ENCODE measurements at regions not wholly inside any gene's neighbourhood (a gene's known extent, or its start where the extent isn't known, plus 50 kb on each side); places are given as distances from the start of the nearest gene placed in this dataset.

GRCh38 chr2:203806761-203807160 lies 60.8 kb upstream of the CTLA4 start:
- Histone ChIP-seq H2BK12ac (ENCODE audit: low read depth, low read length) (no peak overlapping the region), H3K56ac (replicated peaks; ENCODE audit: insufficient read length, low read depth, low read length) (no peak overlapping the region), H2AK5ac (ENCODE audit: low read depth, low read length) (no peak overlapping the region), H3K23ac (ENCODE audit: insufficient read length) (no peak overlapping the region), H3K9ac (replicated peaks in 1 of 4; ENCODE audit: extremely low read depth in 1 of 4, low read depth in 3 of 4, low read length in 3 of 4) (no peak overlapping the region), H3K36me3 (ENCODE audit: control insufficient read depth in 2 of 4, insufficient read depth in 4 of 4, low read length in 3 of 4) (no peaks in the 10 kb centered on the region), H3K4me2 (ENCODE audit: insufficient read depth in 1 of 2, low read depth in 2 of 2, low read length in 2 of 2) (no peak overlapping the region), H3K27ac (ENCODE audit: low read depth, low read length) (no peak overlapping the region), H3K9me3 (ENCODE audit: insufficient read depth in 2 of 2, low read depth in 1 of 2, low read length in 1 of 2) (no peaks in the 10 kb centered on the region), H3K27me3 (replicated peaks in 1 of 4; ENCODE audit: control insufficient read depth in 3 of 4, extremely low read depth in 1 of 4, insufficient read depth in 3 of 4, low read length in 3 of 4) (no peaks in the 10 kb centered on the region), H4K5ac (ENCODE audit: insufficient read length, low read depth, low read length) (no peak overlapping the region), H3K14ac (ENCODE audit: insufficient read length) (no peak overlapping the region), H3K23me2 (ENCODE audit: low read depth, low read length) (peaks cover 2% of the 10 kb centered on the region; the same call in 1 of the 2 replicates), H4K8ac (ENCODE audit: extremely low read depth, insufficient read depth, low read length) (no peak overlapping the region), H3K4ac (replicated peaks; ENCODE audit: insufficient read length, low read depth, low read length) (no peak overlapping the region), H2BK15ac (ENCODE audit: low read length) (no peak overlapping the region), H4K91ac (replicated peaks; ENCODE audit: insufficient read length, low read length) (no peak overlapping the region), H4K20me1 (replicated peaks in 1 of 2; ENCODE audit: control insufficient read depth in 1 of 2, insufficient read depth in 2 of 2, low read length in 2 of 2) (no peaks in the 10 kb centered on the region), H3K18ac (ENCODE audit: extremely low read depth, low read length) (no peak overlapping the region), H3K4me3 (ENCODE audit: extremely low read depth in 1 of 4, insufficient read depth in 2 of 4, low read depth in 3 of 4, low read length in 4 of 4) (no peak overlapping the region), H2BK20ac (ENCODE audit: low read length) (no peak overlapping the region), H3K4me1 (replicated peaks in 1 of 4; ENCODE audit: control insufficient read depth in 3 of 4, insufficient read depth in 4 of 4, low read length in 3 of 4) (peaks cover 0 to 4% (median 0%) of the 10 kb centered on the region in 4 experiments; a peak in 2 of 7 replicates), H2BK5ac (ENCODE audit: low read depth, low read length) (no peak overlapping the region), H2AFZ (ENCODE audit: low read length) (no peak overlapping the region), H3K79me2 (ENCODE audit: control insufficient read depth in 1 of 2, insufficient read depth in 2 of 2, low read length in 2 of 2) (no peaks in the 10 kb centered on the region), H3K79me1 (ENCODE audit: low read depth, low read length) (no peaks in the 10 kb centered on the region), H2BK120ac (replicated peaks; ENCODE audit: low read depth, low read length) (no peak overlapping the region)
- FAIRE-seq (no peak), DNase-seq (ENCODE audit: low read depth in 1 of 2, low spot score in 2 of 2) (no peak)
- ChIA-PET CTCF (ENCODE audit: partially characterized antibody) (interaction anchor here (1.3 to 1.6 kb wide), 2 partner anchors 8 to 10 kb away, joined by 3 to 12 read pairs; no protein-coding TSS in a partner anchor), POLR2A (ENCODE audit: partially characterized antibody) (no interaction called here)
- 100% methylated on average over 1 of the region's 1 CpG; no CpG with 5 or more reads in 1 of the 2 experiments for WGBS, 2 experiments (ENCODE audit: extremely low coverage in 1 of 2, insufficient coverage in 1 of 2, insufficient read length in 1 of 2, insufficient replicate concordance in 2 of 2, low coverage in 1 of 2, low lambda C conversion rate in 2 of 2, missing lambda C conversion rate in 1 of 2)
- no peak for TF ChIP-seq HDAC2 (IDR thresholded peaks at IDR 0.05; ENCODE audit: borderline replicate concordance in 1 of 2, low read depth in 2 of 2, low read length in 2 of 2)
- TF ChIP-seq E2F6 (IDR thresholded peaks at IDR 0.05): no peak
- no peak for TF ChIP-seq BRCA1 (IDR thresholded peaks at IDR 0.05; ENCODE audit: low read depth, low read length)
- no peak for TF ChIP-seq BACH1 (IDR thresholded peaks at IDR 0.05; ENCODE audit: low read length)
- TF ChIP-seq MAFK (IDR thresholded peaks at IDR 0.05; ENCODE audit: low read depth, low read length): no peak
- no peak for TF ChIP-seq RNF2 (IDR thresholded peaks at IDR 0.05; ENCODE audit: borderline replicate concordance, low read depth, low read length, missing control alignments, poor library complexity, severe bottlenecking)
- TF ChIP-seq TCF12 (IDR thresholded peaks at IDR 0.05; ENCODE audit: low read depth, low read length): no peak
- TF ChIP-seq ASH2L (IDR thresholded peaks at IDR 0.05; ENCODE audit: low read length): no peak
- no peak for TF ChIP-seq TAF1 (IDR thresholded peaks at IDR 0.05; ENCODE audit: low read depth, low read length)
- TF ChIP-seq TBP (IDR thresholded peaks at IDR 0.05; ENCODE audit: low read depth, low read length): no peak
- no peak for TF ChIP-seq TAF7 (optimal IDR thresholded peaks at IDR 0.05; ENCODE audit: borderline replicate concordance, low read depth, low read length)
- TF ChIP-seq CHD2 (IDR thresholded peaks at IDR 0.05; ENCODE audit: low read length): no peak
- TF ChIP-seq SAP30 (IDR thresholded peaks at IDR 0.05; ENCODE audit: insufficient read depth, insufficient replicate concordance, low read length): no peak
- no peak for TF ChIP-seq RBBP5 (IDR thresholded peaks at IDR 0.05; ENCODE audit: borderline replicate concordance, low read depth, low read length)

Measured in H1 (cell line).